Mesenteric fat pad (tissue), 1 donor: ENCODE measurements at regions not wholly inside any gene's neighbourhood (a gene's known extent, or its start where the extent isn't known, plus 50 kb on each side); places are given as distances from the start of the nearest gene placed in this dataset.

Experiments
- DNase-seq: peaks from one replicate; pipeline ENCODE4 v3.0.0-alpha.2; 2020; ENCODE audit warnings: low spot score
- donor health status: DM: yes; HTN: yes; CAD: no.

GRCh38 chr11:28571371-28571770, 463.2 kb downstream of the METTL15 start:
- no peak for DNase-seq

- no peak for DNase-seq
Observed at GRCh38 chr11:28569106-28569505, 460.9 kb downstream of the METTL15 start.

GRCh38 chr11:28566339-28567089, 458.3 kb downstream of the METTL15 start:
- no peak for DNase-seq

- no peak for DNase-seq
Observed at GRCh38 chr11:28559492-28559891, 451.3 kb downstream of the METTL15 start.

GRCh38 chr11:28547321-28547741, 439.1 kb downstream of the METTL15 start:
- DNase-seq = no peak

- DNase-seq = no peak
Observed at GRCh38 chr11:28545536-28545935, 437.3 kb downstream of the METTL15 start.

GRCh38 chr11:28542561-28542960, 434.4 kb downstream of the METTL15 start:
- DNase-seq = no peak

GRCh38 chr11:28539239-28540030, 431.2 kb downstream of the METTL15 start:
- DNase-seq = no peak

- DNase-seq = no peak
Observed at GRCh38 chr11:28537822-28538221, 429.6 kb downstream of the METTL15 start.

- DNase-seq = no peak
Observed at GRCh38 chr11:28536504-28537267, 428.5 kb downstream of the METTL15 start.

GRCh38 chr11:28535677-28536076, 427.5 kb downstream of the METTL15 start:
- DNase-seq = no peak

- no peak for DNase-seq
Observed at GRCh38 chr11:28529540-28530410, 421.6 kb downstream of the METTL15 start.

GRCh38 chr11:28529046-28529445, 420.9 kb downstream of the METTL15 start:
- DNase-seq = no peak

- no peak for DNase-seq
Observed at GRCh38 chr11:28528217-28528616, 420.0 kb downstream of the METTL15 start.

GRCh38 chr11:28526406-28526751, 418.2 kb downstream of the METTL15 start:
- DNase-seq = no peak

GRCh38 chr11:28525636-28526405, 417.6 kb downstream of the METTL15 start:
- DNase-seq = no peak

- DNase-seq = no peak
Observed at GRCh38 chr11:28524098-28524497, 415.9 kb downstream of the METTL15 start.

- no peak for DNase-seq
Observed at GRCh38 chr11:28521075-28521474, 412.9 kb downstream of the METTL15 start.

- no peak for DNase-seq
Observed at GRCh38 chr11:28520291-28520690, 412.1 kb downstream of the METTL15 start.

GRCh38 chr11:28518825-28519224, 410.6 kb downstream of the METTL15 start:
- DNase-seq = no peak
